Common myeloid progenitor, CD34-positive (primary cell): ENCODE measurements at regions not wholly inside any gene's neighbourhood (a gene's known extent, or its start where the extent isn't known, plus 50 kb on each side); places are given as distances from the start of the nearest gene placed in this dataset.
"Not testable (repeated sequence)": the region's sequence is repeated elsewhere in the genome, so short reads cannot be mapped to it uniquely, and the experiment has no call there.

Source experiments
- CTCF ChIA-PET: fragments of 350-600 bp; sonication (Branson Sonifier 250); formaldehyde crosslinking; loops from one replicate; lab custom pipeline; 2021; ENCODE audit warnings: antibody characterized with exemption; lab: Charles Lee
- POLR2A ChIA-PET: fragments of 350-600 bp; sonication (Branson Sonifier 250); formaldehyde crosslinking; loops from one replicate; lab custom pipeline; 2021; ENCODE audit warnings: antibody characterized with exemption; lab: Charles Lee
- DNase-seq, 3 donors: peaks; one replicate each; pipeline versions ENCODE4 v3.0.0 to v3.0.0-alpha.2; 2013
- H3K27ac ChIP-seq, 2 experiments: 1 replicate in 1 of 2; 2 replicates in 1 of 2; pipeline ENCODE4 v1.7.0; 2013; ENCODE audit warnings: inconsistent platforms in 2 of 2, low read length in 2 of 2, mild to moderate bottlenecking in 2 of 2, low read depth in 1 of 2, moderate library complexity in 1 of 2; ENCODE audit not compliant: severe bottlenecking in 2 of 2, insufficient read depth in 1 of 2, poor library complexity in 1 of 2
- H3K27me3 ChIP-seq, 5 experiments: replicated peaks in 2 of 5; 1 replicate in 3 of 5; 2 replicates in 2 of 5; pipeline versions ENCODE4 v1.6.1 to v1.7.0; 2013; ENCODE audit warnings: low read length in 4 of 5, mild to moderate bottlenecking in 2 of 5, moderate library complexity in 2 of 5, inconsistent platforms in 1 of 5; ENCODE audit not compliant: insufficient read depth in 5 of 5, control insufficient read depth in 4 of 5
- H3K36me3 ChIP-seq, 4 experiments: 1 replicate in 2 of 4; 2 replicates in 2 of 4; pipeline versions ENCODE4 v1.6.1 to v1.7.0; 2013; ENCODE audit warnings: low read length in 3 of 4, control low read depth in 1 of 4, mild to moderate bottlenecking in 1 of 4; ENCODE audit not compliant: control insufficient read depth in 4 of 4, insufficient read depth in 4 of 4
- H3K4me1 ChIP-seq, 4 experiments: 1 replicate in 3 of 4; 2 replicates in 1 of 4; pipeline versions ENCODE4 v1.6.1 to v1.7.1; 2013; ENCODE audit warnings: low read length in 3 of 4, mild to moderate bottlenecking in 3 of 4, control low read depth in 1 of 4, inconsistent platforms in 1 of 4, moderate library complexity in 1 of 4; ENCODE audit not compliant: control insufficient read depth in 4 of 4, insufficient read depth in 4 of 4; ENCODE audit errors: control extremely low read depth in 1 of 4
- H3K4me3 ChIP-seq, 7 experiments: 1 replicate in 4 of 7; 2 replicates in 3 of 7; pipeline versions ENCODE4 v1.5.1 to v1.7.0; 2013; ENCODE audit warnings: mild to moderate bottlenecking in 7 of 7, low read length in 6 of 7, moderate library complexity in 6 of 7, inconsistent platforms in 2 of 7, low read depth in 2 of 7, control low read depth in 1 of 7; ENCODE audit not compliant: insufficient read depth in 4 of 7, control insufficient read depth in 1 of 7; ENCODE audit errors: extremely low read depth in 1 of 7
- H3K9me3 ChIP-seq, 5 experiments: 1 replicate in 4 of 5; 2 replicates in 1 of 5; pipeline versions ENCODE4 v1.6.1 to v1.7.1; 2013; ENCODE audit warnings: low read length in 4 of 5, mild to moderate bottlenecking in 2 of 5, inconsistent platforms in 1 of 5, low read depth in 1 of 5, moderate library complexity in 1 of 5; ENCODE audit not compliant: control insufficient read depth in 4 of 5, insufficient read depth in 2 of 5; ENCODE audit errors: control extremely low read depth in 1 of 5
- WGBS: methylation state at CpG from one replicate; pipeline ENCODE4 v1.1.5; 2013; ENCODE audit not compliant: insufficient coverage; 5-methylcytosine and 5-hydroxymethylcytosine counted together

DNA sequence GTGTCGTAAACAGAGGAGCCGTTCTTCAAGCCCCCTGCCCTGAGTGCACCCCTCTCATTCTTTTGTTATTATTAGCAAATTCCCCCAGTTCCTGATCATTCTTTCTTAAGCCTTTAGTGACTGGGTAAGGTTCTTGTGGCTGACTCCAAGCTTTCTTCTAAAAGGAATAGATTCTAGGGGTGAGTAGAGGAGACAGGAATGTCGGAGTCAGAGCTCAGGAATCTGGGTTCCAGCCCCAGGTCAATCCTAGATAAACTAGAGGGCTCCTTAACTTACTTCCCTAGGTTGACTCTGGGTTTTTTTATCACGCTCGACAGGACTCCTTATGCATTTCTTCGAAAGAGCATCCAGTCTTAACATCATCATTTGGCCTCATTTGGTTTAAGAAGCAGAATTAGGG, 2695.2 kb upstream of the TPTE start:
- H3K9me3 ChIP-seq, H3K4me3 ChIP-seq, H3K4me1 ChIP-seq, H3K27ac ChIP-seq, H3K36me3 ChIP-seq, POLR2A ChIA-PET, CTCF ChIA-PET, H3K27me3 ChIP-seq, DNase-seq: not testable (repeated sequence)
- no CpG with 5 or more reads among the region's 6 CpGs for WGBS

DNA sequence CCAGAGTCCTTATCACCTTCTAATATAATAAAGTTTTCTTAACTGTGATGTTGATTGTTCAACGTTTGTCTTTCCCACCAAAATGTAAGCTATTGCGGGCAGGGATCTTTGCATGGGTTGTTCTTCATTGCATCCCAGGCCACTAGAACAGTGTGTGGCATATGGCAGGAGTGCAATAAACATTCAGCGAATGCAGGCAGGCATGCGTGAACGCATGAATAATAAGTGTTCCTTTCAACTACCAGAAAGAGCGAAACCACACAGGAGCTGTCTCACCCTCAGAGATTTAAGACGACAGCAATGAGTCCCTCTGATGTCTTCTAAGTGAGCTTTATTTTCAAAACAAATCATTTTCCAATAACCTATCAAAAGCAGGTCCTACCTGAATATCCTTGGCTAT, 2693.1 kb upstream of the TPTE start:
- H3K4me1 ChIP-seq, H3K36me3 ChIP-seq, H3K27ac ChIP-seq, H3K4me3 ChIP-seq, H3K27me3 ChIP-seq, H3K9me3 ChIP-seq, POLR2A ChIA-PET, DNase-seq, CTCF ChIA-PET: not testable (repeated sequence)
- no CpG with 5 or more reads among the region's 7 CpGs for WGBS

DNA sequence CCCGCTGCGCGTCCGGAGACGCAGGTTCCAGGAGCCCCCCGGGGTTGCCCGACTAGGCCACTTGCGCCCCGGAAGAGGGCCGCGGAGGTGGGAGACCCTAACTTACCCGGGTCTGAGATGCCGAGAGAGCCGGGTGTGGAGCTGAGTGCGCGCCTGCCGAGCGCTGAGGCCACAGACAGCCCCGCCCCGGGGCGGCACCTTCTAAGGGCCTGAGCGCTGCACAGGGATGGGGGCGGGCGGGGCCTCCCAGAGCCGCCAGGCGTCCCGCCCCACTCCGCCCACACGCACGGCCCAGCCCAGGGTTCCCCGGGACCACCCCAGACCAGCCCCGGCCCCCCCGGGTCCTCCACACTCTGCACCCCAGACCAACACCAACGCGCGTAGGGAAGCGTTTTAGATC, 2692.0 kb upstream of the TPTE start:
- H3K4me1 ChIP-seq, POLR2A ChIA-PET, DNase-seq, H3K4me3 ChIP-seq, H3K36me3 ChIP-seq, H3K27ac ChIP-seq, H3K27me3 ChIP-seq, CTCF ChIA-PET, H3K9me3 ChIP-seq: not testable (repeated sequence)
- WGBS: no CpG with 5 or more reads among the region's 37 CpGs

DNA sequence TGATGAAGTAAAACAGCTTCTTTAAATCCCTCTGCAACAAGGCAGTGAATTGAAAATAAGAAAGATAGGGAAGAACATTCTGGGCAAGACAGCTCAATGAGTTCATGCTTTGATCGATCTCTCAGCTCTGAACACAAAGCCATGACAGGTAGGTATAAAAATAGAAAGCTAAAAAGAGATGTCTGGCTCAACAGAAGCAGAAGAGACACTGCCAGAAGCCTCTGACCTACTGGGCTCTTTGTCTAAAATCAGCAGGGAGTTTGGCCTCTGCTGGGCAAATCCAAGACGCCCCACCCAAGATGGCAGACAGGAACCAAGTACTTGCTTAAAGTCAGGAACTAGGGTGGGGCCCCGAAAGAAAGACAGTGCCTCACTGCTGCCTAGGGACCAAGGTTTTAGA, 2684.1 kb upstream of the TPTE start:
- H3K36me3 ChIP-seq, DNase-seq, H3K4me1 ChIP-seq, POLR2A ChIA-PET, H3K4me3 ChIP-seq, CTCF ChIA-PET, H3K27me3 ChIP-seq, H3K27ac ChIP-seq, H3K9me3 ChIP-seq: not testable (repeated sequence)
- WGBS: no CpG with 5 or more reads among the region's 3 CpGs

DNA sequence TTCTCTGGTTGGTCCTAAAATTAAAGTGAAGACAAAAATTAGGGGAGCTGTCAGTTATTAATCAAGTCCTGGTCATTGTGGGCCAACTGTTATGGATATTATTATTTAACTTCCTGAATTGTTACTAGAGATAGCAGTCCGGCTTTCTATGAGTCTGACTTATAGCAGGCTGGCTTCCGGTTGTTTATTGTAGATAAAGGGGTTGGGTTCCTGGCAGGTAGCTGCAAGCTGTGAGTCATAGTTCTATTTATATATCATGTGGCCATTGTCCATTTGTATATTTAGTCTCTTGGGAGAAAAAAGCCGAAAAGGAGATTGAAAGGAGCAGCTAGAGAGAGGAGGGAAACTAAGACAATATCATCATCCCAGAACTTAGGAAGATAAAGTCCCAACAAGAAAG, 2668.0 kb upstream of the TPTE start:
- H3K36me3 ChIP-seq, POLR2A ChIA-PET: not testable (repeated sequence)

DNA sequence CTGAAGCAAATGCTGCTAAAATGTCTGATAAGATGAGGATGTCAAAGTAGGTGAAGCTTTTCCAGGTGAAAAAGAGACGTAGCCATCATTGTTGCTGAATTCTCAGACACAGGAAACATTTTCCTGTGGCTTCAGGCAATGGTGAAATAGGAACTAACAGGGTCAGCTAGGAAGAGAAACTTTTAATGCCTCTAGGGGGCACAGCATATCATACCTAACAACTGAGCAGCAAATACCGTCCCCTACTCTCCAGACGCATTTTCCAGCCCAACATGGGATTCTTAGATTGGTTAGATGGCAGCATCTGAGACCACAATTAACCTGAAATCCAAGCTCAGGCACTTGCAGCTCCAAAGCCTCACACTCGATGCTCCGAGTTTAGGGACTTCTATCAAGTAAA, 2667.5 kb upstream of the TPTE start:
- CTCF ChIA-PET, H3K9me3 ChIP-seq, H3K27ac ChIP-seq, DNase-seq, H3K27me3 ChIP-seq, POLR2A ChIA-PET, H3K4me1 ChIP-seq, H3K36me3 ChIP-seq, H3K4me3 ChIP-seq: not testable (repeated sequence)
- no CpG with 5 or more reads among the region's 5 CpGs for WGBS

More for the DNA sequence above, 2668.0 kb upstream of the TPTE start:
- H3K4me1 ChIP-seq, CTCF ChIA-PET, DNase-seq, H3K9me3 ChIP-seq, H3K27me3 ChIP-seq, H3K4me3 ChIP-seq, H3K27ac ChIP-seq: not testable (repeated sequence)
- WGBS: no CpG with 5 or more reads among the region's 3 CpGs
